ENCODE measurements at regions not wholly inside any gene's neighbourhood (a gene's known extent, or its start where the extent isn't known, plus 50 kb on each side); places are given as distances from the start of the nearest gene placed in this dataset.

DNA sequence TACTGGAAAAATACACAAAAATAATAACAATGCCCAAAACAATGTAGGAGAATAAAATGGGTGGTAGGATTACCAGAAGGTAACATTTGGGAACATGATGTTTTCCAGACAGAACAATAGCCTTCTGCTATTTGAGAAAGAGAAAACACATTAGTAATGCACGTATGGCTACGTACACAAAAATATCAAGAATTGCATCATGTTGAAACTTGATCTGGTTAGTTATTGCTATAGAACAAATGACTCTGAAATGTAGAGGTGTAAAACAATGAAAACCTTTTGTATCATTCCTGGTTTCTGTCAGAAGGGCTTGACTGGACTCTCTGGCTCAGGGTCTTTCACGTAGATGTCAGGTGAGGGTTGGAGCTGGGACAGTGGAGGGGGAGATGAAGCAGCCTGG is 1040.0 kb downstream of the FAT4 start:
- H3K9me3 ChIP-seq (ENCODE audit: control insufficient read depth, insufficient read depth, low read length), result no peaks in the 10 kb centered on the region
- H3K9me2 ChIP-seq (replicated peaks; ENCODE audit: control insufficient read depth, low read length), result no peaks in the 10 kb centered on the region
- no peak overlapping the region for H3K4me3 ChIP-seq (ENCODE audit: low read length)
- H3F3A ChIP-seq (ENCODE audit: control insufficient read depth, insufficient read depth), result no peaks in the 10 kb centered on the region
- H3K27ac ChIP-seq (ENCODE audit: low read depth, low read length), result no peak overlapping the region
- no peaks in the 10 kb centered on the region for H3K79me2 ChIP-seq (ENCODE audit: control insufficient read depth, low read length)
- H3K27me3 ChIP-seq (ENCODE audit: control insufficient read depth, low read length), result no peaks in the 10 kb centered on the region
- H3K36me3 ChIP-seq (ENCODE audit: control insufficient read depth, low read length), result no peaks in the 10 kb centered on the region
- no peak overlapping the region for H3K4me2 ChIP-seq (ENCODE audit: low read length)
- TF ChIP-seq, protein P1, sequence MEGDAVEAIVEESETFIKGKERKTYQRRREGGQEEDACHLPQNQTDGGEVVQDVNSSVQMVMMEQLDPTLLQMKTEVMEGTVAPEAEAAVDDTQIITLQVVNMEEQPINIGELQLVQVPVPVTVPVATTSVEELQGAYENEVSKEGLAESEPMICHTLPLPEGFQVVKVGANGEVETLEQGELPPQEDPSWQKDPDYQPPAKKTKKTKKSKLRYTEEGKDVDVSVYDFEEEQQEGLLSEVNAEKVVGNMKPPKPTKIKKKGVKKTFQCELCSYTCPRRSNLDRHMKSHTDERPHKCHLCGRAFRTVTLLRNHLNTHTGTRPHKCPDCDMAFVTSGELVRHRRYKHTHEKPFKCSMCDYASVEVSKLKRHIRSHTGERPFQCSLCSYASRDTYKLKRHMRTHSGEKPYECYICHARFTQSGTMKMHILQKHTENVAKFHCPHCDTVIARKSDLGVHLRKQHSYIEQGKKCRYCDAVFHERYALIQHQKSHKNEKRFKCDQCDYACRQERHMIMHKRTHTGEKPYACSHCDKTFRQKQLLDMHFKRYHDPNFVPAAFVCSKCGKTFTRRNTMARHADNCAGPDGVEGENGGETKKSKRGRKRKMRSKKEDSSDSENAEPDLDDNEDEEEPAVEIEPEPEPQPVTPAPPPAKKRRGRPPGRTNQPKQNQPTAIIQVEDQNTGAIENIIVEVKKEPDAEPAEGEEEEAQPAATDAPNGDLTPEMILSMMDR (IDR thresholded peaks at IDR 0.05; ENCODE audit: low read depth, low read length, poor library complexity, severe bottlenecking), result no peak
- TF ChIP-seq EZH2phosphoT487 (IDR thresholded peaks at IDR 0.05; ENCODE audit: borderline replicate concordance, low read length), result no peak
- no peaks in the 10 kb centered on the region for H3K4me1 ChIP-seq (ENCODE audit: control insufficient read depth, low read length)
- H4K20me1 ChIP-seq (ENCODE audit: control insufficient read depth, insufficient read depth, low read depth, low read length), result no peaks in the 10 kb centered on the region

DNA sequence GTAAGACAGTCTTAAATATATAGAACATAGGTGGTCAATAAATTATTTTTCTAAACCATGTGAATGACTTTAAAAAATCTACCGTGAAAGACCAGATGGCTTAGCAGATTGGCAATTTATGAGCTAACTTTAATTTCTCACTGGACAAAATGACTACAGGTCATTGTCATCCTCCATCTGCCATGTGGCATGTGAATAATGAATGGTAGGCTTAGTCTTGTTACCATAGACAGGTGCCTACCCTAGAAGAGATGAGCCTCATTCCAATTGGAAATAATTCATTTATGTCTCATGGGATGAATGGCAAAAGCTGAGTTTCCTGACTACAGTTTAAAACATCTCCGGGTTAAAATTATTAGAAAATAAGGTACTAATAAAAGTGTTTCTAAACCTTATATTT is 1043.3 kb downstream of the FAT4 start:
- no peak overlapping the region for H3K4me2 ChIP-seq (ENCODE audit: low read length)
- no peaks in the 10 kb centered on the region for H3K9me2 ChIP-seq (replicated peaks; ENCODE audit: control insufficient read depth, low read length)

DNA sequence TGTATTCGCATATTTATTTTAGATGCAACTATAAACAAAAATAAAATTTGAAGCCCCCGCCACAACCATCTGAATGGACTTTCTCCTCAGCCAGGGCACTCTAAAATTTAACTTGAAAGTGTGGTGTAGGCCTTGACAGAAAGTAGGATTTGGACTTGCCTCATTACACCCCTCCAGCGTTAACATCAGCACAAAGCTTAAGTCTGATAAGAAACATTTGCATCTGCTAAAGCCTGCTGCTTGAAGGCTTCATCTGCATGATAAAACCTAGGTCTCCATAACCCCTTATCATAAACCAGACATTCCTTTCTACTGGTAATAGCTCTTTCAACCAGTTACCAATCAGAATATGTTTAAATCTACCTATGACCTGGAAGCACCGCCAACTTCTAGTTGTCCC is 1046.5 kb downstream of the FAT4 start:
- Histone ChIP-seq H3K9me2 (replicated peaks; ENCODE audit: control insufficient read depth, low read length) (no peaks in the 10 kb centered on the region), H3K4me2 (ENCODE audit: low read length) (no peak overlapping the region), H3K27ac (ENCODE audit: low read depth, low read length) (no peak overlapping the region), H3F3A (ENCODE audit: control insufficient read depth, insufficient read depth) (no peaks in the 10 kb centered on the region), H3K4me1 (ENCODE audit: control insufficient read depth, low read length) (no peaks in the 10 kb centered on the region), H3K27me3 (ENCODE audit: control insufficient read depth, low read length) (no peaks in the 10 kb centered on the region), H3K4me3 (ENCODE audit: low read length) (no peak overlapping the region), H3K36me3 (ENCODE audit: control insufficient read depth, low read length) (no peaks in the 10 kb centered on the region), H3K79me2 (ENCODE audit: control insufficient read depth, low read length) (no peaks in the 10 kb centered on the region), H3K9me3 (ENCODE audit: control insufficient read depth, insufficient read depth, low read length) (no peaks in the 10 kb centered on the region), H4K20me1 (ENCODE audit: control insufficient read depth, insufficient read depth, low read depth, low read length) (no peaks in the 10 kb centered on the region)
- TF ChIP-seq, protein P1 (IDR thresholded peaks at IDR 0.05; ENCODE audit: low read depth, low read length, poor library complexity, severe bottlenecking), result no peak
- TF ChIP-seq EZH2phosphoT487 (IDR thresholded peaks at IDR 0.05; ENCODE audit: borderline replicate concordance, low read length), result no peak

More for the DNA sequence above, 1043.3 kb downstream of the FAT4 start:
- no peak overlapping the region for H3K27ac ChIP-seq (ENCODE audit: low read depth, low read length)
- no peaks in the 10 kb centered on the region for H3K36me3 ChIP-seq (ENCODE audit: control insufficient read depth, low read length)
- H3K27me3 ChIP-seq (ENCODE audit: control insufficient read depth, low read length), result no peaks in the 10 kb centered on the region
- TF ChIP-seq, protein P1 (IDR thresholded peaks at IDR 0.05; ENCODE audit: low read depth, low read length, poor library complexity, severe bottlenecking), result no peak
- TF ChIP-seq EZH2phosphoT487 (IDR thresholded peaks at IDR 0.05; ENCODE audit: borderline replicate concordance, low read length), result no peak
- no peaks in the 10 kb centered on the region for H3F3A ChIP-seq (ENCODE audit: control insufficient read depth, insufficient read depth)
- no peaks in the 10 kb centered on the region for H3K4me1 ChIP-seq (ENCODE audit: control insufficient read depth, low read length)
- H3K9me3 ChIP-seq (ENCODE audit: control insufficient read depth, insufficient read depth, low read length), result no peaks in the 10 kb centered on the region
- no peaks in the 10 kb centered on the region for H4K20me1 ChIP-seq (ENCODE audit: control insufficient read depth, insufficient read depth, low read depth, low read length)
- no peaks in the 10 kb centered on the region for H3K79me2 ChIP-seq (ENCODE audit: control insufficient read depth, low read length)
- no peak overlapping the region for H3K4me3 ChIP-seq (ENCODE audit: low read length)
